ENCODE measurements at regions not wholly inside any gene's neighbourhood (a gene's known extent, or its start where the extent isn't known, plus 50 kb on each side); places are given as distances from the start of the nearest gene placed in this dataset.

GRCh38 chr12:17550011-17550410 is 540.0 kb downstream of the RERGL start:
- H3K4me2 ChIP-seq (ENCODE audit: low read length), result no peak overlapping the region
- H2AFZ ChIP-seq (ENCODE audit: low read length), result no peak overlapping the region
- intact Hi-C loops (cut with micrococcal nuclease; ENCODE audit: unreplicated experiment), result no loop called here
- ChIA-PET POLR2A (no interaction called here), CTCF (ENCODE audit: unreplicated experiment) (no interaction called here)
- no peak overlapping the region for H3K27ac ChIP-seq (ENCODE audit: low read depth, low read length, poor library complexity, severe bottlenecking)
- DNase-seq (ENCODE audit: low spot score), result no peak
- no peaks in the 10 kb centered on the region for H3K79me2 ChIP-seq (ENCODE audit: insufficient read depth, low read depth, low read length)
- no peak overlapping the region for H3K4me3 ChIP-seq (ENCODE audit: low read depth, low read length, poor library complexity, severe bottlenecking)
- no peaks in the 10 kb centered on the region for H4K20me1 ChIP-seq (ENCODE audit: insufficient read depth, low read length)
- H3K4me1 ChIP-seq (ENCODE audit: insufficient read depth, low read length, poor library complexity, severe bottlenecking), result no peaks in the 10 kb centered on the region
- no peaks in the 10 kb centered on the region for H3K36me3 ChIP-seq (ENCODE audit: insufficient read depth, low read length)
- TF ChIP-seq CTCF (conservative IDR thresholded peaks at IDR 0.05; ENCODE audit: low read length), result no peak
- no peak for TF ChIP-seq EZH2phosphoT487 (IDR thresholded peaks at IDR 0.05; ENCODE audit: borderline replicate concordance, low read depth, low read length)
- BruUV-seq (replicated peaks), result no TSS peak
- no peaks in the 10 kb centered on the region for H3K9me3 ChIP-seq (ENCODE audit: low read length)
- H3K9me2 ChIP-seq (ENCODE audit: insufficient read depth, low read length), result no peaks in the 10 kb centered on the region

- no TSS peak for BruUV-seq (replicated peaks)
- Histone ChIP-seq H3K4me1 (ENCODE audit: insufficient read depth, low read length, poor library complexity, severe bottlenecking) (no peaks in the 10 kb centered on the region), H4K20me1 (ENCODE audit: insufficient read depth, low read length) (no peaks in the 10 kb centered on the region)
These were observed 549.1 kb downstream of the RERGL start for GRCh38 chr12:17540921-17541320.

More at GRCh38 chr12:17540921-17541320, 549.1 kb downstream of the RERGL start:
- H3K9me2 ChIP-seq (ENCODE audit: insufficient read depth, low read length), result no peaks in the 10 kb centered on the region
- no peaks in the 10 kb centered on the region for H3K36me3 ChIP-seq (ENCODE audit: insufficient read depth, low read length)
- DNase-seq (ENCODE audit: low spot score), result no peak
- TF ChIP-seq EZH2phosphoT487 (IDR thresholded peaks at IDR 0.05; ENCODE audit: borderline replicate concordance, low read depth, low read length) (no peak), CTCF (conservative IDR thresholded peaks at IDR 0.05; ENCODE audit: low read length) (no peak)
- intact Hi-C loops (cut with micrococcal nuclease; ENCODE audit: unreplicated experiment), result no loop called here
- no peak overlapping the region for H2AFZ ChIP-seq (ENCODE audit: low read length)
- ChIA-PET POLR2A (interaction anchor here (0.7 kb wide), 1 partner anchor 192 kb away, joined by 3 read pairs; no protein-coding TSS in a partner anchor), CTCF (ENCODE audit: unreplicated experiment) (no interaction called here)
- no peaks in the 10 kb centered on the region for H3K9me3 ChIP-seq (ENCODE audit: low read length)
- H3K4me2 ChIP-seq (ENCODE audit: low read length), result no peak overlapping the region
- H3K4me3 ChIP-seq (ENCODE audit: low read depth, low read length, poor library complexity, severe bottlenecking), result no peak overlapping the region
- H3K79me2 ChIP-seq (ENCODE audit: insufficient read depth, low read depth, low read length), result no peaks in the 10 kb centered on the region
- H3K27ac ChIP-seq (ENCODE audit: low read depth, low read length, poor library complexity, severe bottlenecking), result no peak overlapping the region
